ENCODE measurements at regions not wholly inside any gene's neighbourhood (a gene's known extent, or its start where the extent isn't known, plus 50 kb on each side); places are given as distances from the start of the nearest gene placed in this dataset.
"Not testable (repeated sequence)": the region's sequence is repeated elsewhere in the genome, so short reads cannot be mapped to it uniquely, and the experiment has no call there.

DNA sequence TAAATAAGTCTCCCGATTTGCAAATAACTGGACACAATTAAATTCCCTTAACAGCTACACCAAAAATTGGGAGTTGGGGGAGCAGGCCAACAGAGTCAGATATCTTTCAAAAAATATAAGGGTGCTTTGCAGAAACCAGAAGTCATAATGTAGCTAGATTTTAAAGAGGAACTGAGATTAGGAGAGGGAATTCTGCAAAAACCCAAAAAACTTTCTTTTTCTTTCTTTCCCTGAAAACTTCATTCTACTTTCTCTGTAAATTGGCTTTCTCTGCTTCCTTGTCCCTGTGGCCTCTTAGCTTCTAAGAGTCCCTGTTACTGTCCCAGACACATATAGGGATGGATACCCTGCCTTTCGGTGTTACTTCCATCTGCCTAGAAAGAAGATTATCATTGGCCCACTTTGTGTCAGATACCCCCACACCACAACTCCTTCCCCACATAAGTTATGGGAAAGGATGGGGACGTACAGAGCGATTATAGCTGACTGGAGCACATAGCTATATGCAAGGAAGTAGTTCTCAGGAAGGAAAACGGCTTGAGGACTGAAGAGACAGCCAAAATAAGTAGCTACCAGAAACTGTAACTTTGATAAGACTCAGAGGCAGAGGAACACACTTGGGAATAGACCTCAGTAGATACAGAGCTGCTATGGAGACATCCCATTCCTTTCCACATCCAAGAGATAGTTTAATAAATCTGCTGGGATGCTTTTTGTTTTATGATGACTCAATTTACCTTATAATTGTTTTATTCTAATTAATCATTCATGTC is 129.1 kb upstream of the TGFBR2 start:
- ATAC-seq: no peak
- TF ChIP-seq, protein P1, sequence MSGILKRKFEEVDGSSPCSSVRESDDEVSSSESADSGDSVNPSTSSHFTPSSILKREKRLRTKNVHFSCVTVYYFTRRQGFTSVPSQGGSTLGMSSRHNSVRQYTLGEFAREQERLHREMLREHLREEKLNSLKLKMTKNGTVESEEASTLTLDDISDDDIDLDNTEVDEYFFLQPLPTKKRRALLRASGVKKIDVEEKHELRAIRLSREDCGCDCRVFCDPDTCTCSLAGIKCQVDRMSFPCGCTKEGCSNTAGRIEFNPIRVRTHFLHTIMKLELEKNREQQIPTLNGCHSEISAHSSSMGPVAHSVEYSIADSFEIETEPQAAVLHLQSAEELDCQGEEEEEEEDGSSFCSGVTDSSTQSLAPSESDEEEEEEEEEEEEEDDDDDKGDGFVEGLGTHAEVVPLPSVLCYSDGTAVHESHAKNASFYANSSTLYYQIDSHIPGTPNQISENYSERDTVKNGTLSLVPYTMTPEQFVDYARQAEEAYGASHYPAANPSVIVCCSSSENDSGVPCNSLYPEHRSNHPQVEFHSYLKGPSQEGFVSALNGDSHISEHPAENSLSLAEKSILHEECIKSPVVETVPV (CRISPR knock-in tag; IDR thresholded peaks at IDR 0.05): no peak
- no peak for TF ChIP-seq ISL1 (CRISPR knock-in tag; IDR thresholded peaks at IDR 0.05)
- no peak for TF ChIP-seq RARB (CRISPR knock-in tag; IDR thresholded peaks at IDR 0.05)
- TF ChIP-seq OSR1 (CRISPR knock-in tag; IDR thresholded peaks at IDR 0.05): no peak
- TF ChIP-seq ZNF70 (CRISPR knock-in tag; IDR thresholded peaks at IDR 0.05): no peak
- no peak for TF ChIP-seq SNAI2 (CRISPR knock-in tag; IDR thresholded peaks at IDR 0.05)

DNA sequence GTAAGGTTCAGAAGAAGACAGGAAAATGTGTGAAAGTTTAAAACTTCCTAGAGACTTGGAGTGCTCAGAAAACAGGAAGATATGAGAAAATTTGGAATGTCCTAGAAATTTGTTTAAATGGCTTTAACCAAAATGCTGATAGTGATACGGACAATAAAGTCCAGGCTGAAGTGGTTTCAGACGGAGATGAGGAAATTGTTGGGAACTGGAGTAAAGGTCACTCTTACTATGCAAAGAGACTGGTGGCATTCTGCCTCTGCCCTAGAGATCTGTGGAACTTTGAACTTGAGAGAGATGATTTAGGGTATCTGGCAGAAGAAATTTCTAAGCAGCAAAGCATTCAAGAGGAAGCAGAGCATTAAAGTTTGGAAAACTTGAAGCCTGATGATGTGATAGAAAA is 126.7 kb upstream of the TGFBR2 start:
- not testable (repeated sequence) for ATAC-seq

DNA sequence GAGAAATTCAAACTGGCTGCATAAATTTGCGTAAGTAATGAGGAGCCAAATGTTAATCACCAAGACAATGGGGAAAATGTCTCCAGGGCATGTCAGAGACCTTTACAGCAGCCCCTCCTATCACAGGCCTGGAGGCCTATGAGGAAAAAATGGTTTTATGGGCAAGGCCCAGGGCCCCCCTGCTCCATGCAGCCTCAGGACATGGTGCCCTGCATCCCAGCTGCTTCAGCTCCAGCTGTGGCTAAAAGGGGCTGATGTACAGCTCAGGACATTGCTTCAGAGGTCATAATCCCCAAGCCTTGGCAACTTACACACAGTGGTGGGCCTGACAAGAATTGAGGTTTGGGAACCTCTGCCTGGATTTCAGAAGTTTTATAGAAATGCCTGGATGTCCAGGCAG is 126.2 kb upstream of the TGFBR2 start:
- ATAC-seq: not testable (repeated sequence)

DNA sequence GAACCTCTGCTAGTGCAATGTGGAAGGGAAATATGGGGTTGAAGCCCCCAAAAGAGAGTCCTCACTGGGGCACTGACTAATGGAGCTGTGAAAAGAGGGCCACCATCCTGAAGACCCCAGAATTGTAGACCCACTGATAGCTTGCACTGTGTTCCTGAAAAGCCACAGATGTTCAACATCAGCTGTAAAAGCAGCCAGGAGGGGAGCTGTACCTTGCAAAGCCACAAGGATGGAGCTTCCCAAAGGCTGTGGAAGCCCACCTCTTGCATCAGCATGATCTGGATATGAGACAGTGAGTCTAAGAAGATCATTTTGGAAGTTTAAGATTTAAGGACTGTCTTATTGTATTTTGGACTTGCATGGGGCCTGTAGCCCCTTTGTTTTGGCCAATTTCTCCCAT is 125.8 kb upstream of the TGFBR2 start:
- ATAC-seq: no peak
- TF ChIP-seq ZFP3 (CRISPR knock-in tag; IDR thresholded peaks at IDR 0.05): no peak
- no peak for TF ChIP-seq TOX (CRISPR knock-in tag; IDR thresholded peaks at IDR 0.05; ENCODE audit: borderline replicate concordance)
- TF ChIP-seq RARB (CRISPR knock-in tag; IDR thresholded peaks at IDR 0.05): no peak
- TF ChIP-seq SNAI2 (CRISPR knock-in tag; IDR thresholded peaks at IDR 0.05): no peak
- TF ChIP-seq, protein P2, sequence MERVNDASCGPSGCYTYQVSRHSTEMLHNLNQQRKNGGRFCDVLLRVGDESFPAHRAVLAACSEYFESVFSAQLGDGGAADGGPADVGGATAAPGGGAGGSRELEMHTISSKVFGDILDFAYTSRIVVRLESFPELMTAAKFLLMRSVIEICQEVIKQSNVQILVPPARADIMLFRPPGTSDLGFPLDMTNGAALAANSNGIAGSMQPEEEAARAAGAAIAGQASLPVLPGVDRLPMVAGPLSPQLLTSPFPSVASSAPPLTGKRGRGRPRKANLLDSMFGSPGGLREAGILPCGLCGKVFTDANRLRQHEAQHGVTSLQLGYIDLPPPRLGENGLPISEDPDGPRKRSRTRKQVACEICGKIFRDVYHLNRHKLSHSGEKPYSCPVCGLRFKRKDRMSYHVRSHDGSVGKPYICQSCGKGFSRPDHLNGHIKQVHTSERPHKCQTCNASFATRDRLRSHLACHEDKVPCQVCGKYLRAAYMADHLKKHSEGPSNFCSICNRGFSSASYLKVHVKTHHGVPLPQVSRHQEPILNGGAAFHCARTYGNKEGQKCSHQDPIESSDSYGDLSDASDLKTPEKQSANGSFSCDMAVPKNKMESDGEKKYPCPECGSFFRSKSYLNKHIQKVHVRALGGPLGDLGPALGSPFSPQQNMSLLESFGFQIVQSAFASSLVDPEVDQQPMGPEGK (CRISPR knock-in tag; IDR thresholded peaks at IDR 0.05; ENCODE audit: borderline replicate concordance): no peak
- no peak for TF ChIP-seq ESRRG (CRISPR knock-in tag; IDR thresholded peaks at IDR 0.05)
- TF ChIP-seq ZNF565 (CRISPR knock-in tag; conservative IDR thresholded peaks at IDR 0.05; ENCODE audit: low read depth): no peak
- TF ChIP-seq ZNF8 (CRISPR knock-in tag; IDR thresholded peaks at IDR 0.05): no peak
- TF ChIP-seq PPARA (CRISPR knock-in tag; IDR thresholded peaks at IDR 0.05; ENCODE audit: borderline replicate concordance): no peak
- no peak for TF ChIP-seq ISL1 (CRISPR knock-in tag; IDR thresholded peaks at IDR 0.05)
- TF ChIP-seq, protein P1 (CRISPR knock-in tag; IDR thresholded peaks at IDR 0.05): no peak
- TF ChIP-seq ARNTL (CRISPR knock-in tag; IDR thresholded peaks at IDR 0.05; ENCODE audit: borderline replicate concordance, low read depth): no peak
- TF ChIP-seq OSR1 (CRISPR knock-in tag; IDR thresholded peaks at IDR 0.05): no peak
- no peak for TF ChIP-seq ZC3H10 (CRISPR knock-in tag; IDR thresholded peaks at IDR 0.05)
- TF ChIP-seq ZNF70 (CRISPR knock-in tag; IDR thresholded peaks at IDR 0.05): no peak

DNA sequence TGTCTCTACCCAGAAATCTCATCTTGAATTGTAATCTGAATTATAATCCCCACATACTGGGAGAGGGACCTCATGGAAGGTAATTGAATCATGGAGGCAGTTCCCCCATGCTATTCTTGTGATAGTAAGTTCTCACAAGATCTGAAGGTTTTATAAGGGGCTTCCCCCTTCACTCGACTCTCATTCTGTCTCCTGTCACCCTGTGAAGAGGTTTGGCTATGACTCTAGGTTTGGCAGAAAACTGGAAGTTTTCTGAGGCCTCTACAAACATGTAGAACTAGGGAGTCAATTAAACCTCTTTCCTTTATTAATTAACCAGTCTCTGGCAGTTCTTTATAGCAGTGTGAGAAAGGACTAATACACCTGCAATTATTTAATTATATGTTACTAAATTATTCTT is 125.2 kb upstream of the TGFBR2 start:
- ATAC-seq: no peak
- TF ChIP-seq, protein P1 (CRISPR knock-in tag; IDR thresholded peaks at IDR 0.05): no peak
- no peak for TF ChIP-seq BACH2 (CRISPR knock-in tag; IDR thresholded peaks at IDR 0.05; ENCODE audit: borderline replicate concordance)
- no peak for TF ChIP-seq ZNF70 (CRISPR knock-in tag; IDR thresholded peaks at IDR 0.05)
- no peak for TF ChIP-seq ZC3H10 (CRISPR knock-in tag; IDR thresholded peaks at IDR 0.05)
- TF ChIP-seq ARNTL (CRISPR knock-in tag; IDR thresholded peaks at IDR 0.05; ENCODE audit: borderline replicate concordance, low read depth): no peak
- no peak for TF ChIP-seq ZFP3 (CRISPR knock-in tag; IDR thresholded peaks at IDR 0.05)
- TF ChIP-seq, protein P3, sequence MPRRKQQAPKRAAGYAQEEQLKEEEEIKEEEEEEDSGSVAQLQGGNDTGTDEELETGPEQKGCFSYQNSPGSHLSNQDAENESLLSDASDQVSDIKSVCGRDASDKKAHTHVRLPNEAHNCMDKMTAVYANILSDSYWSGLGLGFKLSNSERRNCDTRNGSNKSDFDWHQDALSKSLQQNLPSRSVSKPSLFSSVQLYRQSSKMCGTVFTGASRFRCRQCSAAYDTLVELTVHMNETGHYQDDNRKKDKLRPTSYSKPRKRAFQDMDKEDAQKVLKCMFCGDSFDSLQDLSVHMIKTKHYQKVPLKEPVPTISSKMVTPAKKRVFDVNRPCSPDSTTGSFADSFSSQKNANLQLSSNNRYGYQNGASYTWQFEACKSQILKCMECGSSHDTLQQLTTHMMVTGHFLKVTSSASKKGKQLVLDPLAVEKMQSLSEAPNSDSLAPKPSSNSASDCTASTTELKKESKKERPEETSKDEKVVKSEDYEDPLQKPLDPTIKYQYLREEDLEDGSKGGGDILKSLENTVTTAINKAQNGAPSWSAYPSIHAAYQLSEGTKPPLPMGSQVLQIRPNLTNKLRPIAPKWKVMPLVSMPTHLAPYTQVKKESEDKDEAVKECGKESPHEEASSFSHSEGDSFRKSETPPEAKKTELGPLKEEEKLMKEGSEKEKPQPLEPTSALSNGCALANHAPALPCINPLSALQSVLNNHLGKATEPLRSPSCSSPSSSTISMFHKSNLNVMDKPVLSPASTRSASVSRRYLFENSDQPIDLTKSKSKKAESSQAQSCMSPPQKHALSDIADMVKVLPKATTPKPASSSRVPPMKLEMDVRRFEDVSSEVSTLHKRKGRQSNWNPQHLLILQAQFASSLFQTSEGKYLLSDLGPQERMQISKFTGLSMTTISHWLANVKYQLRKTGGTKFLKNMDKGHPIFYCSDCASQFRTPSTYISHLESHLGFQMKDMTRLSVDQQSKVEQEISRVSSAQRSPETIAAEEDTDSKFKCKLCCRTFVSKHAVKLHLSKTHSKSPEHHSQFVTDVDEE (CRISPR knock-in tag; IDR thresholded peaks at IDR 0.05): no peak
- no peak for TF ChIP-seq SNAI2 (CRISPR knock-in tag; IDR thresholded peaks at IDR 0.05)
- TF ChIP-seq ZFP30 (CRISPR knock-in tag; IDR thresholded peaks at IDR 0.05): no peak
- no peak for TF ChIP-seq ZNF565 (CRISPR knock-in tag; conservative IDR thresholded peaks at IDR 0.05; ENCODE audit: low read depth)
- TF ChIP-seq ZNF8 (CRISPR knock-in tag; IDR thresholded peaks at IDR 0.05): no peak

DNA sequence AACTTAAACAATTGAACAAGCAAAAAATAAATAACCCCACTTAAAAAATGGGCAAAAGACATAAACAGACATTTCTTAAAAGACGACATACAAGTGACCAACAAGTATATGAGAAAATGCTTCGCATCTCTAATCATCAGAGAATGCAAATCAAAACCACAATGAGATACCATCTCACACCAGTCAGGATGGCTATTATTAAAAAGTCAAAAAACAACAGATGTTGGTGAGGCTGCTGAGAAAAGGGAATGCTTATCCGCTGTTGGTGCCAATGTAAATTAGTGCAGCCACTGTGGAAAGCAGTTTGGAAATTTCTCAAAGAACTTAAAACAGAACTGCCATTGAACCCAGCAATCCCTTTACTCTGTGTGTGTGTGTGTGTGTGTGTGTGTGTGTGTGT is 122.2 kb upstream of the TGFBR2 start:
- peak; percentile 24; the same call in 2 of the 3 replicates for ATAC-seq

Data from SK-N-SH treated with all-trans-retinoic acid at 6 μM for 48 hours (cell line).